Eye (tissue), 1 donor: ENCODE measurements at regions not wholly inside any gene's neighbourhood (a gene's known extent, or its start where the extent isn't known, plus 50 kb on each side); places are given as distances from the start of the nearest gene placed in this dataset.
A peak's percentile ranks its signal among the peaks of the same experiment; 100 is the strongest.

Experiments used
- DNase-seq: peaks from one replicate; pipeline ENCODE4 v3.0.0-alpha.2; 2015

- DNase-seq: no peak
Observed at GRCh38 chr11:19394525-19395016, 153.8 kb upstream of the E2F8 start.

- no peak for DNase-seq
Observed at GRCh38 chr11:19393941-19394340, 153.2 kb upstream of the E2F8 start.

DNA sequence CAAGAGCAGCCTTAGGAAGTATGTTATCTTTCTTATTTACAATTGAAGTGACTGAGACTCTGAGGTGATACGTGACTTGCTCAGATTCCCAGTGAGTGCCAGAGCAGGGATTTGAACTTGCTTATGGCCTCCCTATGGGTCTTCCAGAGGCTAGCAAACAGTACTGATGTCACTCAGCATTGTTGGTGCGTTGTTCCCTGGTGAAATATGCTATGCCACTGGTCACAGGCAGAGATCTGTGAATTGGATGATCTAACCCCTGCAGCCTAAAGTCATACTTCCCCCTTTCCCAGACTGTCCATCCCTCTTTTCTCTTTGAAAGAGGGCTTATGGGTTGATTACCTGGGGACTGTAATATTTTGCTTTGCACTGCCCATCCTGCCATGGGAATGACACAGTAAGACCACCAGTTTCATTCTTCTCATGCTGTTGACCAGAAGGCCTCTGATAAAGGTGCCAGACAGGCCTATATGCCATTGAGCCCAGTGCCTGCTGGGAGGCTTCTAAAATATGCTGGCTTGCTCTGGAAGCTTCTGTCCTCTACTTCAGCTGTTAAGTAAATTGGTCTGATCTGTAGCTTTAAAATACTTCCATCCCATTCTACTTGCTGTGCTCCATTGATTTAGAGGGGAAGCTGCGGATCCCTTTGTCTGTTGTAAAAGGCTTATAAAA lies 152.2 kb upstream of the E2F8 start:
- DNase-seq: no peak

DNA sequence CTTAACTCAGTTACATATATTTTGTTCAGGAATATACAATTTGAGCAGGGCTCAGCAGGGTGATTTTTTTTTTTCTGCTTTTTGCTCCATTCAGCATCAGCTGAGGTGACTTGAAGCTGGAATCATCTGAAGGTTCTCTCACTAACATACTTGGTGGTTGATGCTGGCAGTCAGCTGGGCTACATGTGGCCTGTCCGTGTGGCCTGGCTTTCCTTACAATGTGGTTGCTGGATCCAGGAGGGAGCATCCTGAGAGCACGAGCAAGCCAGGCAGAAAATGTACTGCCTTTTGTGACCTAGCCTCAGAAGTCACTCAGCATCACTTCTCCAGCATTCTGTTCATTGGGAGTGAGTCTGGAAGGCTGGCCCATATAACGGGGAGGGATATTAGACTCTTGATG lies 151.6 kb upstream of the E2F8 start:
- DNase-seq: no peak

DNA sequence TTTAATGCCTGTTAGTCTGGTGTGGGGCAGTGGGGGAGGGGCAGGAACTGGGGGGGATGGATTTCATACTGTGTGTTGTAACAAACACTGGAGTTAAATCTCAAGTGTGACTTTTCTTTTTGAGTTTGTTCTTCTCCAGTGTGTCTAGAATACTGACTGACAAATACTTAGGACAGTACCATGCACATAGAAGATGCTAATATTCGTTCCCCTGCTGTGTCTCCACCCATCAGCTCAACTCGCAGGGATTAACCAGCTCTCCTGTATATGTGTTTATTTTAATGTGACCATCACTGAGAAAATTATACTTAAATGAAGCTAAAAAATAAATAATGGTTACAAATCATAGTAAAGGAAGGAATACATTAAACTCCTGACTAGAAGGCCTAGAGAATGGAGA lies 150.9 kb upstream of the E2F8 start:
- no peak for DNase-seq

DNA sequence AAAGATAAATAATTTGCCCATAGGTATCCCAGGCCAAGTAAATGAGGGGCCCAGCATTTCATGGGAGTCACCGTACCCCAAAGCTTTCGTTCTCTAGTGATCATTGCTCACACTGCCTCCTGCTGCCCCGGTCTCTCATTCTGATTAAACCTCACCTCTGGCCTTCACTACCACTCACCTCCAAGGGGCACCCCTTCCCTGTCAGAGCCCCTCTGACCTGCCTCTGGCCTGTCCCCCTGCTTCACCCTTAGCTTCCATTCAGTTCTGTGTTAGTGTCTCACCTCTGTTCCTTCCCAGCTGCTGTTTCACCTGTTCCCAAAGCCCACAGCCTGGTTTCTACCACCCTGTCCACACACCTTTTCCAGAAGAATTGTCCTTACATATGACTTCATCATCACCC lies 150.3 kb upstream of the E2F8 start:
- DNase-seq: no peak

DNA sequence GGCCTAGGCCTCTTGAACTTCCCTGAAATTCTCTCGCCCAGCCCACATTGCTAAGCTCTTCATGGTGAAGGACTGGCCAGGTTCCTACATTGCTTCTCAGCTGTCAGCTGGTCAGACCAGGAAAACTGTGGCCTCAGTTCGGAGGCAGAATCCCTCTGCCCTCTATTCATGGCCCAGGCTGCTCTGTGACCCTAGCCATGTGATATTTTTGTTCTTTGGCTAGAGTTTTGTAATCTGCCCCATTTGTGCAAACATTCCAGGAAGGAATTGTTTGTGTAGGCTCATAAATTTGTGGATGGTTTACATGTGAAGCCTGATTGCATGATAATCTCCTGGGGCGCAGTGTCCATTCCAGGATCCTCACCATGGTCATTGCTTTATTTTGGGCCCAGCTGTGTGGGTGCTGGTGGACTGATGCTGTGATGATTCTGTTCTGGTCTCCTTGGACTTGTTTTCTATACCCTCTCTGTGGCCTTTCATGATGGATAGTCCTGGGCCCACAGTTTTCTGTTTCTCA lies 149.1 kb upstream of the E2F8 start:
- DNase-seq: no peak

GRCh38 chr11:19382131-19382611 lies 141.4 kb upstream of the E2F8 start:
- DNase-seq: peak; percentile 79

DNA sequence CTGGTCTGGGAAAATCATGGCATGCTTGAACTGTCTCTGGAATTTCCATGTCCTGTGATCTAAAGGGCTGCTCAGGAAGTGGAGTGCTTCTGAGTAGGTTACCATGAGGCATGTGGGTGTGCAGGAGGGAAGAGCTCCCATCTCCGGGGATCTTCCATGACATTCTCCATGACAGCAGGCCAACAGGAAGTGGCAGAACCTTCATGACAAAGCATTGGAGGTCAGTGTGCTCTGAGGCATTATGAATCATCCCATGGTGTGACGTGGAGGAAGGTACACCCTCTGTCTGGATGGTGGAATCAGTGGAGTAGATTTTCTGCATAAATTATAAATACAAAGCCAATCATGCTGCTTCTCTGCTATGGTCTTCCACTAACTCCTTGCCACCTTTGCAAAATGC lies 139.6 kb upstream of the E2F8 start:
- peak; percentile 56 for DNase-seq

DNA sequence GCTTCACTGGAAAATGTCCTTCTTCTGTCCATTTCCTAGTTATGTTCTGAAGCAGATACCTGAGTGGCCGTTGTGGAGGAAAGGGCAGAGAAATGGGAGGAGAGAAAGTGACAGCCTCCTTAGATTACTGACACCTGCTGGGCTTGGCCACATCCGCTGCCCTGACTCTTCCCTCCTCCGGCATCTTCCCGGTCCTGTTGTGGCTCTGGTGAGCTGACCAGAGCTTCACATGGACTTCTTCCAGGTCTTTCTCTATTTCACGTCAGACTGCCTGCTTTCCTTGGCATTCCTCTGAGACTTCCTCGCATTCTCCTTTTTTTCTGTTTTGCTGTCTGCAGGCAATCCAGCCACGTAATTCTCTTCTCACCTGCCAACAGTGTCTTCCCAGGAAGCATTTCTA lies 138.7 kb upstream of the E2F8 start:
- DNase-seq: no peak

GRCh38 chr11:19378814-19379213 lies 138.1 kb upstream of the E2F8 start:
- no peak for DNase-seq

DNA sequence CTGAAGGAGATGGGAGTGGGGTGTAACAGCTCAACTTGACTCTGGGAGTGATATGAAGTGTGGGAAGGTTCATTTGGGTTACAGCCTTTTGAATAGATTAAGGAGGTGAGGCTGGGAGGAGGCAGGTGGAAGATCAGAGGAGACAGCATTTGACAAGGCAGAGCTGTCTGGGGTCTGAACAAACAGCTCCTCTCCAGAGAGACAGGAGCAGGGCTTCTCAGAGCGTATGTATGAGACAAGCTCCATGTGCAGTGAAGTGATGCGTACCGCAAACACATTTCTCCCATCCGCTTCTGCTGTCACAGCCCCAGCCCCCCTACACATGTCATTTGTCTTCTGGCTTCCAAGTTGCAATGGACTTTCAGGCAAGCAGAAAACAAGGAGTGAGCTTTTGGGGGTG lies 137.1 kb upstream of the E2F8 start:
- DNase-seq: peak; percentile 48

DNA sequence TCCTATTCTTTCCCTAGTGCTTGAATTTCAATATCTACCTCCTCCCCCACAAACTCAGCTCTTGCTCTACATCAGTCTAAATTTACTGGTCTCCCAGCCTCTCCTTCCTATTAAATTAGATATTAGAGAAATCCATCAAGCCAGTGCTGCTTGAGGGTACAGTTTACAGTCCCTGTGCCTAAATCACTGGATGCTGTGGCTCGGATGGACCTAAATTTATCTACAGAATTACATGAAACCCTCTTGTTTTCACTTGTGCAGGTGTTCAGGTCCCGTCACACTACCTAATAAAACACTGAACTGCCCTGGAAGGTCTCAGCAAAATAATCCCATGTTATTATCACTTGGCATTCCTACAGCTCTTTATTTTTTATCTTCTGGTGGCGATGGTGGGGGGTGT lies 134.7 kb upstream of the E2F8 start:
- no peak for DNase-seq

DNA sequence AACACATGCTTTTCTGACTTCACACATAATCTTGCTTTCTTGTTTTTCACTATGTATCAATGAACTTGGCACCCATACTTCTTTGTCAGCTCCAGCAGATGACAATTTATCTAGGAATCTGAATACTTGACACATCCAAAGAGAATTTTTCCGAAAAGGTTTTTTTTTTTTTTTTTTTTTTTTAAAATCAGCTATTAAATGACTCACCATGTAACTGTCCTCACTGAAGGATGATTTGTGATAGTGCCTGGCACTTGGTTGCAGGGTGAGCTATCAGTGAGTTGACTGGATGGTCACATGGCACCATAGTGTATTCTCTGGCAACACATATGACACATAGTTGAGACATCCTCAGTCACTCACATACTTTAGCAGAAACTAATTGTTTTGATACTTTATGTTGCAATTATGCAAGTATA lies 133.4 kb upstream of the E2F8 start:
- DNase-seq: no peak

GRCh38 chr11:19372381-19372780 lies 131.6 kb upstream of the E2F8 start:
- DNase-seq: no peak

- DNase-seq: peak; percentile 68
Observed at GRCh38 chr11:19370100-19370861, 129.5 kb upstream of the E2F8 start.

DNA sequence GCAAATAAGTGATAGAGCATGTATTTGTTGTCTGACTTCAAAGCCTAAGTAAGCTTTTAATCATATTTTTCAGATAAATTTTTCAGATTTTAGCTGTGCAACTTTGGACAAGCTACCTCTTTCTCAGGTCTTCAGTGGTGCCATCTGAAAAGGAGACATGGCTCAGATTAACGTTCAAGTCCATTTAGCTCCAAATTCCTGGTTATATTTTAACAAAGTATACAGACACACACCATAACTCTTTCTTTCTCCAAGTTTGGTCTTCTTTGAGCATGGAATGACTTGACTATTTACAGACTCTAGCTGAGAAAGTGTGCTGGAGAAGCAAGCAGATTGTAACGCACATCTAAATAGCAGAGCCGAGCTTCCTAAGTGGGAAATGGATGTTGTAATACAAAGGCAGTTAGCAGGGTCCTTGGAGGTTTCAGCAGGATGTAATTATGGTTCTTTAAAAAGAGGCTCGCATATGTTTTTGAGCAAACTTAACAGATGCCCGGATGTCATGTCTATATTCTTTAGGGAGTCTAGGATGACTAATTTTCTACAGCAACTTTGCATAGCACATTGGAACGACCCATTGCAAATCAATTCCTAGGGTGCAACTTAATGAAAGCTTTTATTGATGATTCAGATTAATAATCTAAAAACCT lies 128.1 kb upstream of the E2F8 start:
- no peak for DNase-seq

- DNase-seq: no peak
Observed at GRCh38 chr11:19366992-19367709, 126.4 kb upstream of the E2F8 start.

- no peak for DNase-seq
Observed at GRCh38 chr11:19365743-19366410, 125.1 kb upstream of the E2F8 start.

- peak; percentile 60 for DNase-seq
Observed at GRCh38 chr11:19359221-19360000, 118.7 kb upstream of the E2F8 start.

DNA sequence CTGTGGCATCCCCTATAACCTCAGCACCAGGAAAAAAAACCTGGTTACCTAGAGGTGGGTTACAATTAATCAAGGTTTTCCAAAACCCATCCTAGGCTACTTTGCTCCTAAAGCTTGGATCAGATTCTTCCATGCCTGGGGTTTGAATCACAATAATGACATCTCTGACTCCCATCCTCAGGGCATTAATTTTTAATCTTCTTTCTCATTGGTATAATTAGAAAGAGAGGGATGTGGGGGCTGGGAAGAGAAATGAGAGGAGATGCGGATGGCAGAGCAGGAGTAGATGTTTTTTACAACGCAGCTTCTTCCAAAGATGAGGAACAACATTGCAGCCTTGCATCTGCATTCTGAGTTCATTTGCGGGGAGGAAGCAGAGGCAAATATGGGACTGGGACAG lies 117.2 kb upstream of the E2F8 start:
- DNase-seq: no peak
